BJ (cell line): ENCODE measurements at regions not wholly inside any gene's neighbourhood (a gene's known extent, or its start where the extent isn't known, plus 50 kb on each side); places are given as distances from the start of the nearest gene placed in this dataset.

Source experiments
- CTCF ChIA-PET: fragments of 350-600 bp; formaldehyde crosslinking; extraction: SDS; loops from one replicate; lab custom pipeline; 2021; ENCODE audit warnings: antibody characterized with exemption, inconsistent platforms; lab: Yijun Ruan, JAX
- POLR2A ChIA-PET: fragments of 300-600 bp; sonication (Branson Sonifier 250); formaldehyde crosslinking; extraction: SDS; loops from one replicate; lab custom pipeline; 2021; ENCODE audit warnings: antibody characterized with exemption; lab: Charles Lee
- DNase-seq: peaks from one replicate; pipeline ENCODE4 v3.0.0-alpha.2; 2011; ENCODE audit warnings: low read depth
- H3K27me3 ChIP-seq: 2 replicates; pipeline ENCODE4 v1.6.0; 2011; ENCODE audit warnings: low read length; ENCODE audit not compliant: control insufficient read depth, insufficient read depth
- H3K36me3 ChIP-seq: 2 replicates; pipeline ENCODE4 v1.5.1; 2011; ENCODE audit warnings: low read length; ENCODE audit not compliant: control insufficient read depth, insufficient read depth
- H3K4me3 ChIP-seq: 2 replicates; pipeline ENCODE4 v1.5.1; 2011; ENCODE audit warnings: low read depth, mild to moderate bottlenecking, control low read depth, low read length
- TF ChIP-seq, protein P1 (sequence below): IDR thresholded peaks from 2 replicates; pipeline ENCODE4 v1.5.1; 2011; ENCODE audit warnings: low read depth, mild to moderate bottlenecking, control low read depth, inconsistent platforms, low read length, moderate library complexity; ENCODE audit not compliant: insufficient read depth

DNA sequence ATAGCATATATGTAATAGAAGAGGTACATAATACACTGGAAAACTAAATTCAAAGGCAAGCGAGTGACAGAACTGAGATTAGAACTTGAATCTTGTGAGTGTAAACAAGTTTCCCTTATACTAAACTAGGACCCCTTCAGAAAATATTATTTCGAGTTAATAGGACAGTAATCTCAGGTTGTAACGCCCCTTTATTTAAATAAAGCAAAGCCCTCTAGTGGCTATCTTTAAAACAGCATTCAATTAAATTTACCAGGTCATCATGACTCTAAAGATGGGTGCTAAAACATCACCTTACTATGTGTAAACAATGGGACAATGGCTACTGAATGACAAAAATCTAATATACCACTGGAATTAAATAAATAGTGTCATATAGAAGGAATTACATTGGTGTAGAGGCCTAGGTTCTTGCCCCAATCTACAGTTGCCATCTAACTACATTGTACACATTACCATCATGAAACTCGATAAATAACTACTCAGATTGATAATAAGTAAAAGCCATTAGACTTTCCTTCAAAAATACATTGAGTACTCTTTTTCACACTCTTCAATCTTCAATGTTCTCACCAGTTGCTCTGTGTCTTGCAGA, 255.4 kb upstream of the IRAK1BP1 start:
- H3K4me3 ChIP-seq = no peak overlapping the region
- H3K36me3 ChIP-seq = no peaks in the 10 kb centered on the region
- ChIA-PET POLR2A (no interaction called here), CTCF (interaction anchor here (1.0 to 1.9 kb wide), 2 partner anchors 13 to 14 kb away, joined by 4 to 7 read pairs; no protein-coding TSS in a partner anchor)
- no peaks in the 10 kb centered on the region for H3K27me3 ChIP-seq
- DNase-seq = no peak
- TF ChIP-seq, protein P1, sequence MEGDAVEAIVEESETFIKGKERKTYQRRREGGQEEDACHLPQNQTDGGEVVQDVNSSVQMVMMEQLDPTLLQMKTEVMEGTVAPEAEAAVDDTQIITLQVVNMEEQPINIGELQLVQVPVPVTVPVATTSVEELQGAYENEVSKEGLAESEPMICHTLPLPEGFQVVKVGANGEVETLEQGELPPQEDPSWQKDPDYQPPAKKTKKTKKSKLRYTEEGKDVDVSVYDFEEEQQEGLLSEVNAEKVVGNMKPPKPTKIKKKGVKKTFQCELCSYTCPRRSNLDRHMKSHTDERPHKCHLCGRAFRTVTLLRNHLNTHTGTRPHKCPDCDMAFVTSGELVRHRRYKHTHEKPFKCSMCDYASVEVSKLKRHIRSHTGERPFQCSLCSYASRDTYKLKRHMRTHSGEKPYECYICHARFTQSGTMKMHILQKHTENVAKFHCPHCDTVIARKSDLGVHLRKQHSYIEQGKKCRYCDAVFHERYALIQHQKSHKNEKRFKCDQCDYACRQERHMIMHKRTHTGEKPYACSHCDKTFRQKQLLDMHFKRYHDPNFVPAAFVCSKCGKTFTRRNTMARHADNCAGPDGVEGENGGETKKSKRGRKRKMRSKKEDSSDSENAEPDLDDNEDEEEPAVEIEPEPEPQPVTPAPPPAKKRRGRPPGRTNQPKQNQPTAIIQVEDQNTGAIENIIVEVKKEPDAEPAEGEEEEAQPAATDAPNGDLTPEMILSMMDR = peak; percentile 66

DNA sequence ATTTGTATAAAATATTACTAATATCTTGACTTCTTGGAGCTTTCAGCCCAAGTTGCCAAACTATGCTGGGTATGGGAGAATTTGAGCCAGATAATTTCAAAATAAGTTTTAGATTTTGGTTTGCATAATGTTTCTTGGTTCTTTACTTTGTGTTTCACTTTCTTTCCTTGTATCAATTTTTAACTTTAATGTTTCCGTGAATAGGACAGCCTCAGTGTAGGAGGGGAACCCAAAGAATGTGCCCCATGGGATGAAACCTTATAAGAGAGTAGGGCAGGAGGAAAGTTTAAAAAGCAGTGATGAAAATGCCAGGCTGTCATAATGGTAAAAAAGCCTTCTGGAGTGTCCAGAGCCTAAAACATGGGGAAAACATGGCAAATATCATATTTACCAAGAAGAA, 252.4 kb upstream of the IRAK1BP1 start:
- Histone ChIP-seq H3K4me3 (no peak overlapping the region), H3K36me3 (no peaks in the 10 kb centered on the region), H3K27me3 (no peaks in the 10 kb centered on the region)
- ChIA-PET CTCF (interaction anchor here (0.6 to 1.5 kb wide), 4 partner anchors 79 to 1967 kb away, joined by 4 to 6 read pairs (median 4); no protein-coding TSS in a partner anchor), POLR2A (no interaction called here)
- no peak for DNase-seq
- TF ChIP-seq, protein P1 = no peak

DNA sequence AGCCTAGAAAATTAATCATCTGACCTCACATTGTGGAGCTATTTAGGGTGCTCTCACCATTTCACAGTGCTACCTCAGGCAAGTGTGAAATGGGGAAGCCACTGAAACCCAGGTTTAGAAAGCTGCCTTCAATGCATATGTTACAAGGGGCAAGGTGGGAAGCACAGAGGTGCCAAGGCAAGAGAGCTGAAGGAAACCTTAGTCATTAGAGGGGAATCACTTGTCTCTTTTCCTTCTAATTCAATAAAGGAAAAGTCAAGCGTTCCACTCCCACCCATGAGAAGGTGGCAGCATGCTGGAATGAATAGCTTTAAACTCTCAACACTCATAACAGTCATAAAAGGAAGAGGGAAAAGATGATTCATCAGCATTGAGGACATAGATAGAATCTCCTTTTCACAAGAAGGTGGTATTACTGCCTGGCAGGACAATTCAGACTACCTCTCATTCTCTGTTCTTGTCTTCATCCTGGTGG, 251.9 kb upstream of the IRAK1BP1 start:
- no peaks in the 10 kb centered on the region for H3K27me3 ChIP-seq
- no peak overlapping the region for H3K4me3 ChIP-seq
- ChIA-PET CTCF (interaction anchor here (0.8 kb wide), 1 partner anchor 180 kb away, joined by 4 read pairs; no protein-coding TSS in a partner anchor), POLR2A (no interaction called here)
- DNase-seq = no peak
- TF ChIP-seq, protein P1 = no peak
- no peaks in the 10 kb centered on the region for H3K36me3 ChIP-seq

- Histone ChIP-seq H3K27me3 (no peaks in the 10 kb centered on the region), H3K4me3 (no peak overlapping the region), H3K36me3 (no peaks in the 10 kb centered on the region)
- TF ChIP-seq, protein P1 = no peak
- ChIA-PET POLR2A (no interaction called here), CTCF (interaction anchor here (1.3 to 1.4 kb wide), 2 partner anchors 8 to 10 kb away, joined by 3 read pairs; no protein-coding TSS in a partner anchor)
- no peak for DNase-seq
Measured at GRCh38 chr6:78618970-78619369, 248.4 kb upstream of the IRAK1BP1 start.

DNA sequence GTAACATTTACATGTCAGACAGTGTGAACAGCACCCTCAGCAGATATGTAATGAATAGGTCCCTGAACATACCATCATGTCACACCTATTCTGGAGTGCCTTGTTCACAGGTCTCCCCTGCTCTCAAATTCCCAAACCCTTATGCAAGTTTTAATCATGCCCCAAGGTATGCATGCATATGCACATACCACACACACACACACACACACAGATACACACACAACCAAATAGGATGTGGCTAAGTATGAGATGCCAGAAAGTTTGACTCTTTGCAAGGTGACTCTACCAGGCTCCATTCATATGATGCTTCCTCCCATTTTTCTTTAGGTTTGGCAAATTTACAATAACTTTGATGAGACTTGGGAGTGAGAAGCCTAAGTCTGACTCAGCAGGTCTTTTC, 243.8 kb upstream of the IRAK1BP1 start:
- Histone ChIP-seq H3K27me3 (no peaks in the 10 kb centered on the region), H3K4me3 (no peak overlapping the region), H3K36me3 (no peaks in the 10 kb centered on the region)
- ChIA-PET POLR2A (no interaction called here), CTCF (no interaction called here)
- DNase-seq = no peak
- TF ChIP-seq, protein P1 = no peak
